Epithelial cell of esophagus (primary cell): ENCODE measurements at regions not wholly inside any gene's neighbourhood (a gene's known extent, or its start where the extent isn't known, plus 50 kb on each side); places are given as distances from the start of the nearest gene placed in this dataset.
"Not testable (repeated sequence)": the region's sequence is repeated elsewhere in the genome, so short reads cannot be mapped to it uniquely, and the experiment has no call there.

Experiments
- DNase-seq: peaks from one replicate; pipeline ENCODE4 v3.0.0; 2010; ENCODE audit warnings: low read depth
- H3K4me3 ChIP-seq: 2 replicates; pipeline ENCODE4 v1.5.1; 2011; ENCODE audit warnings: mild to moderate bottlenecking, low read length, control low read depth
- TF ChIP-seq, protein P1 (sequence below): IDR thresholded peaks from 2 replicates; pipeline ENCODE4 v1.5.1; 2011; ENCODE audit warnings: low read depth, mild to moderate bottlenecking, low read length, control low read depth, inconsistent platforms; ENCODE audit not compliant: insufficient read depth; ENCODE audit errors: missing control alignments

DNA sequence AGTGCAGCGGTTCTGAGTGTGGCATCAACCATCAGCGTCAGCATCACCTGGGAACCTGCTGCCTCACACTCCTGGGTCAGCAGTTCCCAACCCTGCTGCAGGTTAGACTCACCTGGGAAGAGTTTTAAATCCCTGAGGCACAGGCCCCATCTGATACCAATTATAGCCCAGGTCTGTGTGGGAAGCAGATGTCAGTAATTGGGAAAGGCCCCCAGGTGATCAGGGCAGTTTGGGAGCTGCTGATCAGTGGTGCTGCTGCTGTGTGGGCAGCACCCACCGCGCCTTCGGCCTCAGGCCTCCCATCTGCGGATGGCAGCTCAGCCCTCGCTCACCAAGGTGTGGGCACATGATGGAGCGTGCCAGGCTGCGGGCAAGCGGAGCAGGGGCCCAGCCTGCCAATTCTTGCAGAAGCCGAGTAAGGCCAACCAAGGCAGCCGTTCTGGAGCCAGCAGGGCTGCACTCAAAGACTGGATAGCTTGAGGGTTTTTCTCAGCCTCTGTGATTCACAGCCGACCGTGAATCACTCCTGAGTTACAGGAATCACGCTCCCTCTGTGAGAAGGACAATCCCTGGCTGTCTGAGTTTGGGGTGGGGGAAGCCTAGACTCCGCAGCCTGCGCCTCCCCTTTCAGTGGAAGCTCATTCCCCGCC lies 155.6 kb upstream of the SFSWAP start:
- DNase-seq = peak; percentile 30
- H3K4me3 ChIP-seq = no peak overlapping the region
- TF ChIP-seq, protein P1, sequence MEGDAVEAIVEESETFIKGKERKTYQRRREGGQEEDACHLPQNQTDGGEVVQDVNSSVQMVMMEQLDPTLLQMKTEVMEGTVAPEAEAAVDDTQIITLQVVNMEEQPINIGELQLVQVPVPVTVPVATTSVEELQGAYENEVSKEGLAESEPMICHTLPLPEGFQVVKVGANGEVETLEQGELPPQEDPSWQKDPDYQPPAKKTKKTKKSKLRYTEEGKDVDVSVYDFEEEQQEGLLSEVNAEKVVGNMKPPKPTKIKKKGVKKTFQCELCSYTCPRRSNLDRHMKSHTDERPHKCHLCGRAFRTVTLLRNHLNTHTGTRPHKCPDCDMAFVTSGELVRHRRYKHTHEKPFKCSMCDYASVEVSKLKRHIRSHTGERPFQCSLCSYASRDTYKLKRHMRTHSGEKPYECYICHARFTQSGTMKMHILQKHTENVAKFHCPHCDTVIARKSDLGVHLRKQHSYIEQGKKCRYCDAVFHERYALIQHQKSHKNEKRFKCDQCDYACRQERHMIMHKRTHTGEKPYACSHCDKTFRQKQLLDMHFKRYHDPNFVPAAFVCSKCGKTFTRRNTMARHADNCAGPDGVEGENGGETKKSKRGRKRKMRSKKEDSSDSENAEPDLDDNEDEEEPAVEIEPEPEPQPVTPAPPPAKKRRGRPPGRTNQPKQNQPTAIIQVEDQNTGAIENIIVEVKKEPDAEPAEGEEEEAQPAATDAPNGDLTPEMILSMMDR = no peak

DNA sequence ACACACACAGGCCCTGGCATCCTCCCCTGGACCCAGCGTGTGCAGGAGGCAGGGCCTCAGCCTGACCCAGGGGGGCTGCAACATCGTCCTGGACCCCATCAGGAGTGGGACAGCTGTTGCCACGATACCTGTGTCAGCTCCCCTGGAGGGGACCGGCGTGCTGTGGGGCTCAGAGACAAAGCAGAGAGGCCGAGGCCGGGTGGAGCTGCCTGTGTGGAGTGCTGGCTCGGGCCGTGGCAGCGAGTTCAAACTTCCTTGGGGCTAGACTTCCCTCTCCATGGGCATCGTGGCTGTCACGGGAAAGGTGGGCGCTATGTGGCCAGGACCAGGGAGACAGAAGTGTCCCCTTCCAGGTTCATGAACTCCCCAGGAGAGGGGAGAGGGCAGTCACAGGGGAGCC lies 155.0 kb upstream of the SFSWAP start:
- no peak for DNase-seq
- no peak overlapping the region for H3K4me3 ChIP-seq
- TF ChIP-seq, protein P1 = no peak

DNA sequence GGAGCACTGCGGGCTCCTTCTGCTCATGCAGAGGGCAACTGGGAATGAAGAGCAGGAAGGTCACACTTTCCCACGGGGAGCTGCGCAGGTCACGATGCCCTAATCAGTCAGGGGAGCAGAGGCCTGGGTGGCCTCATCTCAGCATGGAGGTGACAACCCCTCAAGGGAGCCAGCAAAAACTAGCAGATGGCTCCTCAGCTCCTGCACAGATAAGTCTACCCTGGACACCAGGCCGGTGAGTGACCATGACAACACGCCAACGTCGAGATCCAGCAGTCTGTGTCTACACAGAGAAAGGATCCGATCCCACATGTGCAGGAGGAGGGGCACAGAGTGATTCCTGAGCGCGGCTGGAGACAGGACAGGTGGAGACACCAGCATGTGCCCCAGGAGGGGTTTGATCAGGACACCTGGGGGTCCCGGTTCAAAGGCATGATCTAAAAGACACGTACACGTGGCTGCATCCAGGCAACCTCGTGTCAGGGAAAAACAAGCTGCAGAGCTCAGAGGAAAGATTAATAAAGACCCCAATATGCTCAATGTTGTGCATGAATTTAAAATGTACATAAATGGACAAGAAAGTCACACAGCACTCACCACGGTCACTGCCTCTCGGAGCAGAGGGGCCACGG lies 153.7 kb upstream of the SFSWAP start:
- TF ChIP-seq, protein P1 = no peak
- H3K4me3 ChIP-seq = no peak overlapping the region
- DNase-seq = no peak

DNA sequence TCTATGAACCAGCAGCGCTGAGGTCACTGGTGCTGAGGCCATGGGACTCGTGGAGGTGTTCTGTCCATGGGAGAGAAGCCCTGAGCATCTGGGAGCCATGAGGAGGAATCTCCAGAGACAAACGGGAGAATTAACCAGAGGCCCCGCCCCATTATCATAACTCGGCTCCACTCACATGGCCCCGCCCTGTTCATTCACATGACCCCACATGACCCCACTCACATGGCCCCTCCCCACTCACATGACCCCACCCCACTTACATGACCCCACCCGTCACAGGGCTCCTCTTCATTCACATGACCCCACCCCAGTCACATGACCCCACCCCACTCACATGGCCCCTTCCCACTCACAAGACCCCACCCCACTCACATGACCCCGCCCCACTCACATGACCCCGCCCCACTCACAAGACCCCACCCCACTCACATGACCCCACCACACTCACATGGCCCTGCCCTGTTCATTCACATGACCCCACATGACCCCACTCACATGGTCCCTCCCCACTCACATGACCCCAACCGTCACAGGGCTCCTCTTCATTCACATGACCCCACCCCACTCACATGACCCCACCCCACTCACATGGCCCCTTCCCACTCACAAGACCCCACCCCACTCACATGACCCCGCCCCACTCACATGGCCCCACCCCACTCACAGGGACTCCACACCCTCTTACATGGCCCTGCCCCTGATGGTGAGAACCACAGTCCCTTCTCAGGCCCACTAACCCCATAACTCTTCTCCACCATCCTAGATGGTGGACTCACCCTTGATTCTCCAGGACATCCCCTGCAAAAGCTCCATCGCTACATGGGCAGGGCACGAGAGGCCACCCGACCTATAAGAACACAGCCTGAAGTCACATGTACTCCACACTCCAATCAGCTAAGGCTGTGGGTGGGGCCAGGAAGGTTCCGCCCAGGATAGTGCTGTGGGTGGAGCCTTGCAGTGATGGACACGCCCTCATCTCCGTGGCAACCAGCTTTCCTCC lies 151.1 kb upstream of the SFSWAP start:
- TF ChIP-seq, protein P1 = no peak
- DNase-seq = no peak
- H3K4me3 ChIP-seq = no peak overlapping the region

DNA sequence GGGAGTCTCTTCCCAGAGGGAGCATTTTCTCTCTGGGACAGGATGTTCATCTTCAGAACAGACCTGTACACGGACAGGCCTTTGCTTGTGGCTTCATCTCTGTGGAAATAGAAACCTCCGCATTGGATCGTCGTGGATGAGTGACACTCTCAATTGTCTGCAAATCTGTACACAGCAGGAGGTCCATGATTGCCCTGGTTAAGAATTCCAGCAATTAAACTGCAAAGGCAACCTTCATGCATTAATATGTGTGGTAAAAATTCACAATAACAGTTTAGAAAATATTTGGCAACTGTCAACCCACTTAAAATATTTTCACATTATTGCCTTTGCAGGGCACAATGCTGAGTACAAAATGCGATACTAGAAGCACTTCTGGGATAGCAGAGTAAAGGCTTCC lies 149.8 kb upstream of the SFSWAP start:
- H3K4me3 ChIP-seq = no peak overlapping the region
- TF ChIP-seq, protein P1 = no peak
- DNase-seq = no peak

DNA sequence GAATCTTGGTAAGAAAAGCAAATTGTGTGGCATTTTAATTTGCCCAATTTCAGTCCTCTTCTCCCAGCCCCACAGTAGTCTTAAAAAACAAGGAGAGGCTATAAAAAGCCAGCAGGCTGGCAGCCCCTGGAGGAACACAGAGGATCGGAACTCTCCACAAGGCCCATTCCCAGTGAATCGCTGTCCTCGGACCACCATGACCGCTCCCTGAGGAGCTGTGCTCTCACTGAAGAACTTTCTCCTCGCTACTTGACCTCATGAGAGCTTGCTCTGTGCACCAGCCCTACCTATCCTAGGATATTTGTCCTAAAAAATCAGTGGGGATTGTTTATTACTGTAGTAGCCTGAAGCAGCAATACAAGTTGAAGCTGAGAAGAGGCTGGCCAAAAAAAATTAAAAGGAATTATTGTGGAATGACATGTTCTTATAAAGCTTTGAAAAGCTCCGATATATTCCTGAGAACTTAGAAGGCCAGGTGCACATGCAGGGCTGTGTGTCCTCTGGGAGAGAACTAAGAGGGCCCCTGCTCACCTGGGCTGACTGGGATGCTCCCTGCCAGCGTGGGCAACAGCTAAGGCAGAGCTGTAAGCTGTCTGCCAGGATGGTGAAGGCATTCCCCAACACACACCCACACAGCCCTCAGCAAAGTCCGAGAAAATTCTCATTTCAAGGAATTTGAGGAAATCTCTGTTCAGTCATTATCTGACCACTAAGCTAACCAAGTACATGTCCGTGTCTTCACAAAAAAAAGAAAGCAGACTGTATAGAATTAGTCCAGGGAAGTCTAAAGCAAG lies 148.8 kb upstream of the SFSWAP start:
- no peak for DNase-seq
- TF ChIP-seq, protein P1 = no peak
- no peak overlapping the region for H3K4me3 ChIP-seq

DNA sequence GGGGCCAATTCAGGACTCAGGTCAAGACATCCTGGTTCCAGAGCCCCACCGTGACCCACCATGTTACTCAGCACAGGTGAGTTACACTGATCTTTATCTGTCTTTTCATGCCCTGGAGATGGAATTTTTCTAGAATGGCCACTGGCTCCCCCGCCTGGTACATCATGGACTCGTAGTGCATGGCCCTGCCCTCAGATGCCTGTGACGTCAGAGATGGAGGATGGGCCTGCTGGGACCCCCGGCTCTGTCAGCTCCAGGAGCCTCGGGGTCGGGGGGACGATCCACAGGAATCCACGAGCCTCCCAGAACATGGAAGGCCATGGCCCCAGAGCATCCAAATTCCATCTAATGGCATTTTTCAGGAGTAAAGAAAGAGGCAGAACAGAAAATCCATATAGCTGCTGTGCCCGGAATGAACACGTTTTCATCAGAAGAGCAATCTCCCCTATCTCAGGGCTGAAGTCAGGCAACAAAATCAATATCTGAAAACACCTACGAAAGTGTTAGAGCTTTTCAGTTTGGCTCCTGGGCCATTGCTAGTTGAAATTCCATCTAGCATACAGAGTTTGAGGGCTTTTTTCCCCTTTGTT lies 146.7 kb upstream of the SFSWAP start:
- H3K4me3 ChIP-seq, DNase-seq: not testable (repeated sequence)
